ENCODE measurements at regions not wholly inside any gene's neighbourhood (a gene's known extent, or its start where the extent isn't known, plus 50 kb on each side); places are given as distances from the start of the nearest gene placed in this dataset.

DNA sequence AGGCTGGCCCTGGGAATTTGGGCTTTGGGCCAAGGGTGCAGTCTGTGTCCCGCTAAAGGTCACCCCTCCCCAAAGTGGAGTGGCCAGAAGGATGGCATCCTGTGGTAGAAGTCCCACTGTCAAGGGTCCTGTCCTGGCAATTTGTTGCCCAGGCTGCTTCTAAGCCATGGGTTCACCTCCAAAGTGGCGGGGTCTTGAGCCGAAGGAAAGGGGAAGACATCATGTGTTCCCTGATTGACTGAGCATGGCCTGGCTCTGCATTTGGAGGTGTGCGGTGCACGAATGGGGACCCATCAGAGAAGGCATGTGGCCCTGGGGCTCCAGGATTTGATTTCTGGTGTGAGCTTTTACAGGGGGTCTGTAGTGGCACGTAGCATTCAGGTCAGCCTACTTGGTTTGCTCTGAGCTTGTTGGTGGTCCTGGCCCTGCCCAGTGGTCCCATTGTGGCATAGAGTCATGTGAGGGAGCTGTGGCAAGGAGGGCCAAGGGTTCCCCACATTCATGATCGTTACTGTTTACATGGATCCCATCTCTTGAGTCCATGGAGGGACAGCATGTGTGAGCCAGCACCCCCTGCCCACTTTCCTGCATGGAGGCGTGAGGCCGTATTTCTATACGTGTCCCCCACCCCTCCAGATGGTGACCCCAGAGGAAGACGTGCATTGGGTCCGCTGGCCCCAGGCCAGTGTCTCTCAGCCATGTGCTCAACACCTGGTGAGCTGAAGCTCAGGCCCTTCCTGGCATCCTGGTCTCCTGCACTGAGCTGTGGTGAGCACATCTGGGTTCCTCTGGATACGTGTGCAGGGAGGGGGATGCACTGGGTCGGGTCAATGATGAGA lies 225.1 kb downstream of the SNRPN start:
- no peak for TF ChIP-seq MXI1 (IDR thresholded peaks at IDR 0.05; ENCODE audit: borderline replicate concordance, low read depth, low read length)
- TF ChIP-seq, protein P1, sequence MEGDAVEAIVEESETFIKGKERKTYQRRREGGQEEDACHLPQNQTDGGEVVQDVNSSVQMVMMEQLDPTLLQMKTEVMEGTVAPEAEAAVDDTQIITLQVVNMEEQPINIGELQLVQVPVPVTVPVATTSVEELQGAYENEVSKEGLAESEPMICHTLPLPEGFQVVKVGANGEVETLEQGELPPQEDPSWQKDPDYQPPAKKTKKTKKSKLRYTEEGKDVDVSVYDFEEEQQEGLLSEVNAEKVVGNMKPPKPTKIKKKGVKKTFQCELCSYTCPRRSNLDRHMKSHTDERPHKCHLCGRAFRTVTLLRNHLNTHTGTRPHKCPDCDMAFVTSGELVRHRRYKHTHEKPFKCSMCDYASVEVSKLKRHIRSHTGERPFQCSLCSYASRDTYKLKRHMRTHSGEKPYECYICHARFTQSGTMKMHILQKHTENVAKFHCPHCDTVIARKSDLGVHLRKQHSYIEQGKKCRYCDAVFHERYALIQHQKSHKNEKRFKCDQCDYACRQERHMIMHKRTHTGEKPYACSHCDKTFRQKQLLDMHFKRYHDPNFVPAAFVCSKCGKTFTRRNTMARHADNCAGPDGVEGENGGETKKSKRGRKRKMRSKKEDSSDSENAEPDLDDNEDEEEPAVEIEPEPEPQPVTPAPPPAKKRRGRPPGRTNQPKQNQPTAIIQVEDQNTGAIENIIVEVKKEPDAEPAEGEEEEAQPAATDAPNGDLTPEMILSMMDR (conservative IDR thresholded peaks at IDR 0.05; ENCODE audit: low read depth, low read length), result no peak
- TF ChIP-seq BHLHE40 (IDR thresholded peaks at IDR 0.05; ENCODE audit: low read depth, low read length), result no peak
- TF ChIP-seq RFX5 (IDR thresholded peaks at IDR 0.05; ENCODE audit: low read depth, low read length), result no peak
- no peak for TF ChIP-seq MAFK (IDR thresholded peaks at IDR 0.05; ENCODE audit: low read depth, low read length)
- TF ChIP-seq, protein P2, sequence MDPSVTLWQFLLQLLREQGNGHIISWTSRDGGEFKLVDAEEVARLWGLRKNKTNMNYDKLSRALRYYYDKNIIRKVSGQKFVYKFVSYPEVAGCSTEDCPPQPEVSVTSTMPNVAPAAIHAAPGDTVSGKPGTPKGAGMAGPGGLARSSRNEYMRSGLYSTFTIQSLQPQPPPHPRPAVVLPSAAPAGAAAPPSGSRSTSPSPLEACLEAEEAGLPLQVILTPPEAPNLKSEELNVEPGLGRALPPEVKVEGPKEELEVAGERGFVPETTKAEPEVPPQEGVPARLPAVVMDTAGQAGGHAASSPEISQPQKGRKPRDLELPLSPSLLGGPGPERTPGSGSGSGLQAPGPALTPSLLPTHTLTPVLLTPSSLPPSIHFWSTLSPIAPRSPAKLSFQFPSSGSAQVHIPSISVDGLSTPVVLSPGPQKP (IDR thresholded peaks at IDR 0.05; ENCODE audit: borderline replicate concordance, low read depth, low read length), result no peak
- no peak for TF ChIP-seq CEBPB (IDR thresholded peaks at IDR 0.05; ENCODE audit: low read depth, low read length)
- no peak for TF ChIP-seq POLR2A (IDR thresholded peaks at IDR 0.05; ENCODE audit: low read depth, low read length)
- no peak for TF ChIP-seq FOS (IDR thresholded peaks at IDR 0.05; ENCODE audit: low read depth, low read length)
- TF ChIP-seq SMC3 (IDR thresholded peaks at IDR 0.05; ENCODE audit: low read depth, low read length), result no peak
- TF ChIP-seq RAD21 (IDR thresholded peaks at IDR 0.05; ENCODE audit: low read length), result no peak
- no peak for TF ChIP-seq CHD1 (IDR thresholded peaks at IDR 0.05; ENCODE audit: low read depth, low read length)
- TF ChIP-seq, protein P3, sequence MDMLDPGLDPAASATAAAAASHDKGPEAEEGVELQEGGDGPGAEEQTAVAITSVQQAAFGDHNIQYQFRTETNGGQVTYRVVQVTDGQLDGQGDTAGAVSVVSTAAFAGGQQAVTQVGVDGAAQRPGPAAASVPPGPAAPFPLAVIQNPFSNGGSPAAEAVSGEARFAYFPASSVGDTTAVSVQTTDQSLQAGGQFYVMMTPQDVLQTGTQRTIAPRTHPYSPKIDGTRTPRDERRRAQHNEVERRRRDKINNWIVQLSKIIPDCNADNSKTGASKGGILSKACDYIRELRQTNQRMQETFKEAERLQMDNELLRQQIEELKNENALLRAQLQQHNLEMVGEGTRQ (IDR thresholded peaks at IDR 0.05; ENCODE audit: low read depth, low read length), result no peak
- no peak for TF ChIP-seq NFE2L2 (IDR thresholded peaks at IDR 0.05; ENCODE audit: low read depth, low read length)
